HEK293 (cell line): ENCODE measurements at regions not wholly inside any gene's neighbourhood (a gene's known extent, or its start where the extent isn't known, plus 50 kb on each side); places are given as distances from the start of the nearest gene placed in this dataset.

Experiments
- CTCF ChIA-PET: fragments of 350-600 bp; formaldehyde crosslinking; extraction: SDS; loops from one replicate; lab custom pipeline; 2021; ENCODE audit warnings: antibody characterized with exemption; lab: Yijun Ruan, JAX
- POLR2A ChIA-PET: fragments of 300-600 bp; formaldehyde crosslinking; extraction: SDS; loops from one replicate; lab custom pipeline; 2020; ENCODE audit warnings: antibody characterized with exemption, inconsistent platforms; lab: Yijun Ruan, JAX
- H3K27ac ChIP-seq: fragments of 200-500 bp; sonication (Bioruptor generic); 2 replicates; pipeline ENCODE4 v1.5.1; 2014; ENCODE audit warnings: low read depth, low read length, control low read depth, inconsistent platforms; ENCODE audit errors: extremely low read depth
- H3K36me3 ChIP-seq, 2 experiments: fragments of 200-500 bp in 1 of 2; sonication (Bioruptor generic) in 1 of 2; 1 replicate in 1 of 2; 2 replicates in 1 of 2; pipeline ENCODE4 v1.5.1; 2014 to 2017; ENCODE audit warnings: inconsistent platforms in 2 of 2, low read length in 2 of 2; ENCODE audit not compliant: control insufficient read depth in 2 of 2, insufficient read depth in 1 of 2
- H3K4me1 ChIP-seq: fragments of 200-500 bp; sonication (Bioruptor generic); 2 replicates; pipeline ENCODE4 v1.5.1; 2014; ENCODE audit warnings: mild to moderate bottlenecking, low read length, inconsistent platforms; ENCODE audit not compliant: control insufficient read depth, insufficient read depth
- H3K4me3 ChIP-seq: 2 replicates; pipeline ENCODE4 v1.5.1; 2011; ENCODE audit warnings: low read depth, mild to moderate bottlenecking, control low read depth, low read length, moderate library complexity
- H3K9me3 ChIP-seq: fragments of 200-500 bp; sonication (Bioruptor generic); 2 replicates; pipeline ENCODE4 v1.5.1; 2014; ENCODE audit warnings: low read depth, low read length, inconsistent platforms; ENCODE audit not compliant: control insufficient read depth, insufficient read depth
- BCL6B ChIP-seq: fragments of 450-650 bp; formaldehyde crosslinking; IDR thresholded peaks from 2 replicates; pipeline ENCODE4 v1.5.1; 2017; ENCODE audit warnings: missing biosample characterization, missing genetic modification characterization
- EGR2 ChIP-seq: fragments of 450-650 bp; formaldehyde crosslinking; IDR thresholded peaks from 2 replicates; pipeline ENCODE4 v1.5.1; 2016; ENCODE audit warnings: low read depth, missing biosample characterization, missing genetic modification characterization
- KLF16 ChIP-seq: fragments of 450-650 bp; formaldehyde crosslinking; IDR thresholded peaks from 2 replicates; pipeline ENCODE4 v1.5.1; 2017; ENCODE audit warnings: missing biosample characterization, missing genetic modification characterization
- PBX3 ChIP-seq: sonication (generic); formaldehyde crosslinking; IDR thresholded peaks from 2 replicates; pipeline ENCODE4 v1.8.1; 2022; ENCODE audit warnings: mild to moderate bottlenecking, moderate library complexity, missing genetic modification reagents
- SCRT2 ChIP-seq: fragments of 450-650 bp; formaldehyde crosslinking; IDR thresholded peaks from 2 replicates; pipeline ENCODE4 v1.5.1; 2016; ENCODE audit warnings: missing biosample characterization, missing genetic modification characterization
- ZFP3 ChIP-seq: fragments of 450-650 bp; formaldehyde crosslinking; IDR thresholded peaks from 2 replicates; pipeline ENCODE4 v1.5.1; 2016; ENCODE audit warnings: low read depth, missing biosample characterization, missing genetic modification characterization
- ZNF18 ChIP-seq: fragments of 450-650 bp; formaldehyde crosslinking; IDR thresholded peaks from 2 replicates; pipeline ENCODE4 v1.5.1; 2016; ENCODE audit warnings: missing biosample characterization, missing genetic modification characterization
- ZNF202 ChIP-seq: fragments of 450-650 bp; formaldehyde crosslinking; IDR thresholded peaks from 2 replicates; pipeline ENCODE4 v1.5.1; 2016; ENCODE audit warnings: missing biosample characterization, missing genetic modification characterization, borderline replicate concordance
- ZNF292 ChIP-seq: fragments of 450-650 bp; formaldehyde crosslinking; IDR thresholded peaks from 2 replicates; pipeline ENCODE4 v1.5.1; 2016; ENCODE audit warnings: low read depth, missing biosample characterization, missing genetic modification characterization, borderline replicate concordance
- ZNF404 ChIP-seq: fragments of 450-650 bp; formaldehyde crosslinking; IDR thresholded peaks from 2 replicates; pipeline ENCODE4 v1.5.1; 2017; ENCODE audit warnings: missing biosample characterization, missing genetic modification characterization
- ZNF510 ChIP-seq: fragments of 450-650 bp; formaldehyde crosslinking; IDR thresholded peaks from 2 replicates; pipeline ENCODE4 v1.5.1; 2018; ENCODE audit warnings: mild to moderate bottlenecking, missing genetic modification characterization, missing biosample characterization; ENCODE audit not compliant: insufficient replicate concordance
- ZNF514 ChIP-seq: fragments of 450-650 bp; formaldehyde crosslinking; IDR thresholded peaks from 2 replicates; pipeline ENCODE4 v1.5.1; 2016; ENCODE audit warnings: missing biosample characterization, missing genetic modification characterization
- ZNF585B ChIP-seq: fragments of 450-650 bp; formaldehyde crosslinking; IDR thresholded peaks from 2 replicates; pipeline ENCODE4 v1.5.1; 2016; ENCODE audit warnings: missing biosample characterization, missing genetic modification characterization
- ZNF792 ChIP-seq: fragments of 450-650 bp; formaldehyde crosslinking; IDR thresholded peaks from 2 replicates; pipeline ENCODE4 v1.5.1; 2016; ENCODE audit warnings: missing biosample characterization, missing genetic modification characterization
- ZSCAN23 ChIP-seq: fragments of 450-650 bp; formaldehyde crosslinking; IDR thresholded peaks from 2 replicates; pipeline ENCODE4 v1.5.1; 2016; ENCODE audit warnings: missing biosample characterization, missing genetic modification characterization
- ZSCAN4 ChIP-seq: fragments of 450-650 bp; formaldehyde crosslinking; IDR thresholded peaks from 2 replicates; pipeline ENCODE4 v1.5.1; 2017; ENCODE audit warnings: missing biosample characterization, missing genetic modification characterization

- ChIA-PET POLR2A (no interaction called here), CTCF (interaction anchor here (0.6 kb wide), 1 partner anchor 529 kb away, joined by 4 read pairs; no protein-coding TSS in a partner anchor)
- H3K4me3 ChIP-seq, result no peak overlapping the region
- no peaks in the 10 kb centered on the region for H3K36me3 ChIP-seq
- TF ChIP-seq ZNF792 (tag by site-specific recombination) (no peak), ZNF18 (tag by site-specific recombination) (no peak), ZNF585B (no peak), ZSCAN23 (tag by site-specific recombination) (no peak), ZNF202 (tag by site-specific recombination) (no peak), KLF16 (tag by site-specific recombination) (no peak), PBX3 (no peak)
- no peaks in the 10 kb centered on the region for H3K4me1 ChIP-seq
- no peak overlapping the region for H3K27ac ChIP-seq
- H3K9me3 ChIP-seq, result no peaks in the 10 kb centered on the region
Observed at GRCh38 chr3:74751775-74752174, 137.3 kb upstream of the CNTN3 start.

GRCh38 chr3:74750901-74751300 is 136.4 kb upstream of the CNTN3 start:
- Histone ChIP-seq H3K9me3 (no peaks in the 10 kb centered on the region), H3K4me1 (no peaks in the 10 kb centered on the region), H3K36me3 (no peaks in the 10 kb centered on the region), H3K27ac (no peak overlapping the region), H3K4me3 (no peak overlapping the region)
- CTCF ChIA-PET, result no interaction called here
- TF ChIP-seq BCL6B (tag by site-specific recombination) (no peak), EGR2 (tag by site-specific recombination) (no peak)
- POLR2A ChIA-PET, result no interaction called here

GRCh38 chr3:74739242-74739641 is 124.8 kb upstream of the CNTN3 start:
- no peaks in the 10 kb centered on the region for H3K9me3 ChIP-seq
- H3K4me1 ChIP-seq, result no peaks in the 10 kb centered on the region
- no peak overlapping the region for H3K4me3 ChIP-seq
- no peak overlapping the region for H3K27ac ChIP-seq
- ChIA-PET CTCF (no interaction called here), POLR2A (no interaction called here)
- no peaks in the 10 kb centered on the region for H3K36me3 ChIP-seq
- no peak for TF ChIP-seq SCRT2 (tag by site-specific recombination)
- no peak for TF ChIP-seq ZNF292 (tag by site-specific recombination)
- TF ChIP-seq ZNF514 (tag by site-specific recombination), result no peak
- no peak for TF ChIP-seq ZNF404 (tag by site-specific recombination)
- TF ChIP-seq ZFP3, result no peak
- TF ChIP-seq ZNF510, result no peak
- TF ChIP-seq ZSCAN4 (tag by site-specific recombination), result no peak
